MV-4-11 (cell line): ENCODE measurements at regions not wholly inside any gene's neighbourhood (a gene's known extent, or its start where the extent isn't known, plus 50 kb on each side); places are given as distances from the start of the nearest gene placed in this dataset.

ENCODE experiments used
- DNase-seq: peaks from one replicate; lab custom pipeline; 2025; lab: John Stamatoyannopoulos, UW

DNA sequence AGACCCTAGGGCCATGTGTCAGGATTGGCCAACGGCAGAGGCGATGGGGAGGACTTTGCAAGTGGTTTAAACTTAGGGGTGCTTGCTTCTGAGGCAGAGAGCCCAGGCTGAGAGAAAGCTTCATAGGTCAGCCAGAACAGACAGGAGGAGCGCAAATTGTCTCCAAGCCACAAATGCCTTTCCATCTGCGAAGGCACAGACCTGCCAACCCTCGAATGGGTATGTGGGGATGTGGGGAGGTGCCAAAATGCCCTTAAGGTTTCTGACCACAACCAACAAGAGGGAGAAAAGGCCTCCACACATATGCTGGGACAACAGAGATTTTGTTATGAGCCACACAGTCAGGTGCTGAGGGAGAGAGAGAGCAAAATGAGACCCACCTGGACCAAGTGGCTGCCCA lies 283.6 kb downstream of the CYP26B1 start:
- DNase-seq = no peak

DNA sequence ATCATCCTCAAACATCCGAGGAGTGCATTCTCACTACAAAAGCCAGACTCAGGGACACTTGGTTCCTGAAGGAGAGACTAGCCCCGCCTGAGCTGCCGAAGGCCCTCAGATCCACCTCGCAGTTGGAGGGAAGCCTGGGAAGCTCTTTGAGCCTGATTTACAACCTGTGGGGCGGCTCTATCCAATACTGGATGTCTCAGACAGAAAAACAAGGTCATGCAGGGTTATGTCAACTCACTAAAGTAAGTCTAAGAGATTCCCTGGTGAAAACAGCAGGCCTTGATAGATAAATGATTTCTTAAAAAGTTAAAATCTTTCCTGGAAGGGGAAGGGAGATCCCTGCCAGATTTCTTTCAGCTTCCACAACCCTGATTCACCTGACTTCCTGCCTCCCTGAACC lies 284.3 kb downstream of the CYP26B1 start:
- DNase-seq = no peak

DNA sequence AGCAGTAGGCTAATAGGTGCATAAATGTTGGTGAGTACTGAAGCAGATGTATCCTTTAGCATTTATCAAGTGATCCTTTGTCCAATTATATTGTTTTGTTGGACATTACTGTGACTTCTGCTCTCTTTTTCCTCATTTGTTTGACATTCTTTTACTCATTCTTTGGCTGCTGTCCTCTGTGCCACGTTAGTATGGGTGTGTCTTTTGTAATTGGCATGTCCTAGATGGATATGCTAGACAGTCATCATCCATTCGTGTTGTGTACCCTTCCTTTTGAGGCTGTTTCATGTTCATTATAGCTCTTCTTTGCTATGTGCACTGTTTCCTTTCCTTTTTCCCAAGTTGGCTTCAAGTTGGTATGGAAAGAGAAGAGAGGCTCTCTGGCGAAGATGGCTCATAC lies 284.7 kb downstream of the CYP26B1 start:
- no peak for DNase-seq

DNA sequence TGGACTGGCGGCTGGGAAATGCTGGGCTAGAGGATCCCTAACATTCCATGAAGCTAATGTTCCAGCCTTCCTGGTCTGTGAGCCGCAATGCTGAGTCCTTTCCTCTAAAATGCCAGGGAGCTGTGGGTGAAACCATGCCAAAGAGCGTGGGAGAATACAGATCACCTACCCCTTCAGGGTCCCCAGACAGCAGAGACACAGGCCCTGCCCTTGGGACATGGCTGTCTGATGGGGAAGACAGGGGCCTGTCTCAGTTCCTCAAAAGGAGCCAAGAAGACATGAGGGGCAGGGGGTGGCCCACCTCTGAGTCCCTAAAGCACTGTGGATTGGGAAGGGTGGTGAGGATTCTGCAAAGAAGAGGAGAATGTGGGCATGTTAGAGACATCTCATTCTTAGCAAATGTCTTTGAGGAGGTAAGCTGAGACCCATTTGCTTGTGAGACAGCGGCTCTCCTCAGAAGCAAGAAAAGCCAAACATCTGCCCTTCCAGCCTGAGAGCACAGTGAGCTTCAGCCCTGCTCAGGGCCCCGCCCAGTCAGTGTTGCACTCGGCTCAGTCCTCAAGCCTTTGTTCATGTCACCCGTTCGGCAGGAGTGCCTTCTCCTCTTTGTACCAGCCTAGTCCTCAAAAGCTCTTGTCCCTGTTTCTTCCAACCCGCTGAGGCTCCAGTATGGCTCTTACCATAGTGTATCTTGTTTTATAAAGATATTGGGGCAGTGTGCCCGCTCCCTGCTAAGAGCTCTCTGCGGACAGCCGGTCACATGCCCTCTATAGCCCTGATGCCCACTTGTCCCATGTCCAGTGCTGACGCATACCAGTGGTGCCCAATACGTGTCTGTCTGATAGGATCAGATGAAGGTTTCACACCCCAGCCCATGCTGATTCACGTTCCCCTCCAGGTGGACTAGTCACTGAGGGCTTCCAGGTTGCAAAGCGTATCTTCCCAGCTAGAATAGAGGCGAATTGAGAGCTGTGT lies 286.2 kb downstream of the CYP26B1 start:
- no peak for DNase-seq

DNA sequence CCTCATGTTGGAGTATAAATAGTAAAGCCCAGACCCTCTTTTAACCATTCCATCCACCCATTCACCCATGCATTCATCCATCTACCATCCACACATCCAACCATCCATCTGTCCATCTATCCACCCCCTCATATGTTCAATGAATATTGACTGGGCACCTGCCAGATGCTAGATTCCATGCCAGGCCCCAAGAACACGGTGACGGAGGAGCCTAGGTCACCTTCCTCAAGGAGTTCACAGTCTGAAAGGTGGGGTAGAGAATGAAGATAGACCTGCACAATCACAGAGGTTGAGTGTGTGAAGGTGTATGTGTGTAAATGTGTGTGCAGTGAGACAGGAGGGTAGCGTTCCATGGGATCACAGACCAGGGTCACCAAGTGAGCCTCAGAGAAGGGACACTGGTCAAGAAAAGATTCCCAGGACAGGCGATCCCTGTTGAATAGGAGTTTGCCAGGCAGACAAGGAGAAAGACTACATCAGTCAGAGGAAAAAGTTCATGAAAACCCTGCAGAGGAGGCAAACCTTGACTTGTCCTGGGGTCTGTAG lies 287.2 kb downstream of the CYP26B1 start:
- no peak for DNase-seq

DNA sequence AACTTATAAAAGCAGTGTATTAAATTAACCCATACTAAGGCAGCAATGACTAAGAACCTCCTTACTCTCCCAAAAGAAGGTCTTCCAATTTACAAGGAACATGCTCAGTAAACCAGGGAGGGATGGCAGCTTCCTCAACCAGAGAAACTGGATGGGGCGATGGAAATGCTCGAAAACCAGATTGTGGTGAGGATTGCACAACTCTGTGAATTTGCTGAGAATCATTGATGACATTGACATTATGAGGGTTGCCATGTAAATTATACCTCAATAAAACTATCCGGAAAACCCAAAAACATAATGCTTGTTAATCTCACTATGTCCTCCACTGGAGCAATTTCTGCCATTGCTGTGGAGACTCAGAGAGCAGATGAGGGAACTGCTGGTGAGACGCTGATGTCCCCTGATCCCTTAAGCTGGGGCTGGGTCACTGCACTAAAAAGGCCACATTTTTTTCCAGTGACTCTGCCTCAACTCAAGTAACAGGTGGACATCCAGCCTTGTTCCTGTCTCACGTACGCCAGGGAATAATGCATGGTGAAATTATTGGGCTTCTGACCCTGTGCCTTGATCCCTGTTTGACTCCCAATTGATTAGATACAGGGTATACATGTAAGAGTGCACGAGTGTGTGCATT lies 288.3 kb downstream of the CYP26B1 start:
- peak; percentile 17 for DNase-seq

DNA sequence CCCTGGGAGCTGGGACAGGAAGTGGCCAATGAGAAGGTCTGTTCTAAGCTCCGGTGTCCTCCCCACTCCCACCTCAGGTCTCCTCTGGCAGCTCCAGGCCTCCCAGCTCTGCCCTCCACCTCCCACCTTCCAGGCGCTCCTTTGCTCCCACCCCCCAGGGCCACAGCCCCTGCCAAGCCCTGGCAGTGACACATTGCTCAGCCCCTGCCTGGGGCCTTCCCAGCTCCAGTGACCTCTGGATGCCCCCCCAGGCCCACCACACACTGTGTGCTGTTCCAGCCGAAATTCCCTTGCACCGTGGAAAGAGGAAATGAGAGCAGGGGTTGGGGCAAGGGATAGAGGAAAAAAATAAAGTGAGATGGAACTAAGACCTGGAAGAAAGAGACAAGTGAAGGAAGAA lies 289.6 kb downstream of the CYP26B1 start:
- no peak for DNase-seq

DNA sequence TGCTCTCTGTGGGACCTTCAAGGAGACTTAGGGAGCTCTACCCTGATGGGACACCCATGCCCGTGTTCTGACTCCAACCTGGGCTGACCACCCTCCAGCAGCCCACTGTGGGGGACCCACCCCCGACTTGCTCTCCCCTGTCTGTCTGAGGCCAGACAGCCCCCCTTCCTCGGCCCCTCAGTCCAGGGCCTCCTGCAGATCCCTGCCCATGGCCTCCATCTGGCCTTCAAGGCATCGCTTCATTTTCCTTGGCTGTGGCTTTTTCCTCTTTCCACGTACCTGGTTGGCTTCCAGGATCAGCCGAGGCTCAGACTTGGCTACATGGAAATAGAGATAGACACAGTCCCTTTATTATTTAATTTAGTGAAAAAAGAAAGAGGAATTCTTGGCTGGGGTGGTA lies 290.0 kb downstream of the CYP26B1 start:
- DNase-seq = no peak

DNA sequence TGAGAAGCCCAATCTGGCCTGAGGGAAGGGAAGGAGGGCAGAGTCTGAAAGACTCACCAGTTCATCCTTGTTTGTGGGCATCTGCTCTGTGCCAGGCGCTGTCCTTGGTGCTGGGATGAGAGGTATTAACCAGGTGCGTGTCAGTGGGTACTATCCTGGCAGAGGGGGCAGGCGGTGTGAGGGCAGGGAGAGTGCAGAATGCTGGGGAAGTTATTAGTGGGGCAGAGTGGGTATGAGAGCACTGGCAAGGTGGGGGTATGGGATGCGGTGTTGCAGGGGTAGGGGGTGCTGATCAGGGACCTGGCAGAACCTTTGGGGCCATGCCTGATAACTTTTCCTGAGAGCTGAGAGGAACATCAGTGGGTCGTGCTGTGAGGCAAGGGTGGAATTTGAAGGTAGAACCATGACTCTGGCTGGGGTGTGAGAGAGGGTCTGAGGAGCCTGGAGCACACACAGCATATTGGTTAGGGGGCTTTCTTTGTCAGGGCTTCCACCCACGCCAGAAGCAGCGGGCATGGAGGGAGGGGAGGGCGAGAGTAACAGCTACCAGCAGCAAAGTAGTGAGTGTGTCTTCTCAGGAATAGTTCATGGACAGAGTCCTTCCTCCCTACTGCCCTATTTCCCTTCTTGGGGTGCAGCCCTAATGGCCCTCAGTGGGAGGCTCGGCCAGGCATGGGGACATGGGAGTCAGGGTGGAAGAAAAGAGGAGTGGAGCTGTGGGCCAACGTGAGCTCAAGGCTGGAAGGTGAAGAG lies 290.7 kb downstream of the CYP26B1 start:
- DNase-seq = no peak

DNA sequence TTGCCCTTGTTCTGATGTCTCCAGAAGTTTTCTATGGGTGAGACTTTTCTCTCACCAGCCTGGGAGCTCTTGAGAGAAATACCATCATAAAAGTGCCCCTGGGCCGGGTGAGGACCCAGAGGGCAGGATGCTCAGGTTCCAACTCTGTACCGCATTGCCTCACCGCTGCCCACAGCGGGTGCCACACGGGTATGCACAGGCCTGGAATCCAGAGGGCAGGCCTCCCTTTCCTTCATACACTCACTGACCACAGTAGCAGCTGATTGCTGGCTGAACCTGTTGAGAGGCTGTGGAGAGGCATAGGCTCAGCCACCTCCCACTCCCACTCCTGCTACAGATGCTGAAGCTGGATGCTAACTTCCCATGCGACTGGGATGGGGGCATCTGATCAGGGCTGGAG lies 293.8 kb downstream of the CYP26B1 start:
- no peak for DNase-seq

DNA sequence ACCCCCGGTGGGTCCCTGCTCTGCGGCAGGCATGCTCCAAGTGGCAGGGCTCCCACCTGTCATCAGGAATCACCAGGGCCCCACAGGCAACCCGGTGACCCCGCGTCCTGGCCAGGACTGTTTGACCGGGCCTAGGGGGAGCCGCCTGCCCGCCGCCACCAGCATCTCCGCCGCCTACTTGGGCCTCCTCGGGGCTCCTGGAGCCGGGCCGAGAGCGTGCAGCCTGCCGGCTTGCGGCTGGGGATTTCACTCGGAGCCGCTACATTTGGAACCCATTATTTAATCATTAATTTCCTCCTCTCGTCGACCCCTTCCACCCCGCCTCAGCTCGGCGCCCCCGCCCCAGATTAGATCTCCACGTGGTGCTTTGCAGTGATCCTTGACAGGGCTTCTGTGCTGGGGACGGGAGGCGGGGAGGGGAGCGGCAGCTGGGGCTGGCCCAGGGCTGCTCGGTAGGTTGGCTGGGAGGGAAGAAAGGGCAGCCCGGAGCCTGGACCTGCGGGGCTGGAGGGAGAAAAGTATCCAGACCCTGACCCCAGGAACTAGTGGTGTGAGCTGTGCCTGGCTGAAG lies 295.4 kb downstream of the CYP26B1 start:
- no peak for DNase-seq

DNA sequence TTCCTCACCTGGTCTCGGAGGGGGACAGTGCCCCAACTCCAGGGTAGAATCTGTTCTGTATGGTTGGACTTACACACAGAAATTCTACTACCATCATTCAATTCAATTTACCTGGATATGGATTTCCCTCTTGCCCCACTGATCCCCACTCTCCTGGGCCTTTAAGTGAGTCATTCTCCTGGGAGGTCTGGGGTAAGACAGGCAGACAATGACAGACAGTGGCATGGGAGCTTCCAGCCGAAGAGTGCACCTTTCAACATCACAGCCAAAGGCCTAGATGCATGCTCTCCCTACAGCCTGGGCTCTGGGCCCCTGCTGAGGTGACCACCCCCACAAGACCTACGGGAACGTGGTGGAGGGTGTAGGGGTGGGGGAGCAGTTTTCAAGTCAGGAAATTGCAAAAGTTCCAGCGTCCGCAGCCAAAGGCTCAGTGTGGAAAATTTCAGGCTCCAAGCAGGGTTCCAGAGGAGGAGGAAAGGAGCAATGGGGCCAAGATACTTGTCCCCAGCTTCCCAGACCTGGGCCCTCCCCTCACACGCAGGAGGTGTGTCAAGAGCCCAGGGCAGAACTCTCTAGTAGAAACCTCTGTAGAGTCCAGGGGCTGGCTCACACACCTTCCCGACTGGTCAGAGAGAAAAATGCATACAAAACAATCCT lies 296.4 kb downstream of the CYP26B1 start:
- no peak for DNase-seq

DNA sequence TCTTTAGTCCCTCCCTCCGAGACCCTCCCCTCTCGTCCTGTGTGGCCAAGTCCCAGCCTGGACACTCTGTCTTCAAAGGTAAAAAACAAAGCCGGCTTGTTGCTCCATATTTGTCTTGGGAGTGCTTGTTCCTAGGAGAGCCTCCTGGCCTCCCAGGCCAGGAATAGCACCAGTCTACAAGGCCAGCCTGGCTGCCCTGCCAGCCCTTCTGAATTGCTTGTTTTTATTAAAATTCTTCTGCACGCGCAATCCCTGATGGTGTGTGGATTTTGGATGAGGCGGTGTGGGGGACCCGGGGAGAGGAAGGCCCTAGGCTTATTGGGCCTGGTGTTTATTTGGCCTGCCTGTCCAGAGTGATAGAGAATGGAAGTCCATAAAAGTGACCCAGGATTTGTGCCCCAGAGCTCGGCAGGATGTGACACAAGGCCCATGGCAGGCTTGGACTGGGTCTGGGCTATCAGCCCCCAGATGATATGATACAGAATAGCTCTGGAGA lies 297.3 kb downstream of the CYP26B1 start:
- no peak for DNase-seq

DNA sequence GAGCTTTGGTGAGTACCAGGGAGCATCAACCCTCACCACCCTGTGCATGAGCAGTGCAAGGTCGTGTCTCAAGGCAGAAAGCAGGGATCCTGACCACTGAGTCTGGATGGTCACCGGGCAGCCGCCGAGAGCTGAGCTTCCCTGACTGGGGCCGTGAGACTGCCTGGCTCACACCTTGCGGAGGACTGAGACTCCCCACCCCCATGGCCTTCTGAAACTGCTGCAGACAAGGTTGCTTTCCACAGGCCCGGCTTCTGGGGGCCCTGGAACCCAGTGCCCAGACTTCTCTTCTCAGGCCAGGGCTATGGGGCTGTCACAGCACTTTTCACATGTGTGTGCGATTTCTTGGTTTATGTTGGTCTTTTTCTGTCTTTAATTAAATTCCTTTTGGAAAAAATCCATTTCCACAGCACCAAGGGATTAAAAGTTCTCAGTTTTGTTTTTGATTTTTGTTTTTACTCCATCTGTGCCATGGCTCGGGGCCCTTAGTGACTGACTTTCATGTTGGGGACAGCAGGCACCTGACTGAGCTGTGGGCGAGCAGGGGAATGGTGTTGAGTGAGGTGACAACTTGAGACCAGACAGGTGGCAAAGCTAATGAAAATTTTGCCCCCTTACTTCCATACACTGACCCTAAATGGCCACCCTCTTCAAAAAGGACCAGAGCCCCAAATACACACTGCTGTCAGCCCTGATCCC lies 297.9 kb downstream of the CYP26B1 start:
- DNase-seq = no peak

DNA sequence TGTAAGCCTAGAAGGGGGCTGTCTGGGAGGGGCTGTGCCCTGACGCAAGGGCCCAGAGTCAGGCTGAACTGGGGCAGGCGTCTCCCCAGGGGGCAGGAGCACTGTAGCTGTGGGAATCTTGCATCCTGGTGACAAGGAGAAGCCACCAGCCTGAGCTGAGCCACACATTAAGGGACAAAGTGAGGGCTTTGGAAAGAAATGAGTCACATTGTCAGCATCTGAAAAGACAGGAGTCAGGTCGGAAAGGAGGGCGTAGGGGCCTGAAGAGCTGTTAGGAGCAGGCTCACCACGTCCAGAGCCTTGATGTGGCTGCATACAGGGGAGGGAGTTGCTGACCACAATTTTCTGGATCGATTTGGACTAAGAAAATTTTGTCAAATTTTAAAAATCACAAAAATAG lies 298.6 kb downstream of the CYP26B1 start:
- DNase-seq = no peak

DNA sequence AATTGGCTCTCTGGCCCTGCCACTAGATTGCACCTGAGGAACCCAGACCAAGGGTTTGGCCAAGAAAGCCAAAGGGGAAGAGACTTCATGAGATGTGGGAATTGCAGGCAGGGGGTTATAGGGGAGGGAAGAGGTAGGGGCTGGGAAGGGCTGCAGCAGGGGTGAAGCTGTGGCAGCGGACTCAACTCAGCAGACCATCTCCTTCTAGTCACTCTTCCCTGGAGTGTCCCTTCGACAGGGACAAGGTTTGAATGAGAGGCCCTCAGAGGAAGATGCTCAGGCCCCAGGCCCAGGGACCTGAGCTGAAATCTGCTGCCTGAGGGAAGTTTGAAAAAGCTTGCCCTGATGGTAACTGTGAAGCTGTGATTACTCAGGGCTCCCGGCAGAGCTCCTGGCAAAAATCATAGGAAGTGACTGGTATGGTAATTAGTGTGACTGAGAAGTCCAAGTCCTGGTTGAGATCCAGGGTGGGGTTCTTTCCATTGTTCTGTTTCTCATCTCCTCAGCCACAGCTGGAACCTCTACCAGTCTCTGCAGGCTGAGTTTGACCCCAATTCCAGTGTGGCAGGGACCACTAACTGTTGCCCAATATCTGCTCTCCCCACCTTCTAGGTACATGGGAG lies 300.9 kb downstream of the CYP26B1 start:
- no peak for DNase-seq

DNA sequence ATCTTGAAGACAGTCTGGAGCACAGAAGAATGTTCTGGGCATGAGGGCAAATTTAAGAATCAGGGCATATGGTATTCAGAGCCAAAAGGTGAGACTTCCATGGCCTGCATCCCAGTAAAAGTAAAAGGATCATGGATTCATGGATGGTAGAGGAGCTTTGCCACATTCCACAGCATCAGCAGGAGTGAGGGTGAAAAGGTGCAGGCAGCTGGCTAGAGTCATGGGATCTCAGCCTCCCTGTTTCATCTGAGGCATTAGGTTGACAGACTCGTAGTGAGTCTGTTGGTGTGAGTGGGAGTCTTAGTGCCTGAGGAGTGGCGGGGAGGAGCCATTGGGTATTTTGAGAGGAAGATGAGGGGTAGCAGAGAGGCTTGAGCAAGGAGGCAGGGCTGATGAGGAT lies 301.6 kb downstream of the CYP26B1 start:
- DNase-seq = no peak

DNA sequence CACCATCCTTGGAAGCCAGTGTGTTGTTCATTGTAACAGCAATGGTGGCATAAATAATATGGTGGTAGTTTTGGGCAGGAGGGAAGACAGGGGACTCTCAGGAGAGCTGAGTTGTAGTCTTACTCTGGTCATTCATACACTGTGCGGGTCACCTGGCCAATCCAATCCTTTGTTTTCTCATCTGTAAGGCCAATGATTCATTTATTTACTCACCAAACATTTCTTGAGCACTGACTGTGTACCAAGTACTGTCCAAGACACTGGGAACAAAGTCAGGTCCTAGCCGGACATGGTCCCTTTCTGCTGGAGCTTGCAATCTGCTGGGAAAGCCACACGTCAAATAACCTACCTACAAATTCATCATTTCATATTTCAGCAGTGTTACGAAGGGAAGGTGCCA lies 302.7 kb downstream of the CYP26B1 start:
- DNase-seq = no peak

DNA sequence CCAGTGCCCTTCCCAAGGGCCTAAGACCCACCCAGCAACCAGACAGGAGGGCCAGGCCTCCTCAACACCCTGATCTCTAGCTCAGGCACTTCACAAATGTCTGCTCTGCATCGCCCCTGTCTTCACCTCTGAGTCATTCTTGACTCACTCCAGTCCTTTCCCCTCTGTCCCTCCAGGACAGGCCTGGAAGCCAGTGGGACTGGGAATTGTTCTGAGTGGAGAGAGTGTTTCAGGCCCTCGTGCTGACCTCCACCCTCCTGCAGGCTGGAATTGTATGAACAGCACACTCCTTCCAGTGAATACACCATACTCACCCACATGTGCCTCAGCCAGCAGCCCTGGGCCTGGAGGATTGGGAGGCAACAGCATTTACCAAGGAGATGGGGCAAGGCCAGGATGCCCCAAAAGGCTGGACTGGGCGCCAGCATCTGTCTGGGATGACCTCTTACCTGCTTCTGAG lies 304.2 kb downstream of the CYP26B1 start:
- DNase-seq = no peak

DNA sequence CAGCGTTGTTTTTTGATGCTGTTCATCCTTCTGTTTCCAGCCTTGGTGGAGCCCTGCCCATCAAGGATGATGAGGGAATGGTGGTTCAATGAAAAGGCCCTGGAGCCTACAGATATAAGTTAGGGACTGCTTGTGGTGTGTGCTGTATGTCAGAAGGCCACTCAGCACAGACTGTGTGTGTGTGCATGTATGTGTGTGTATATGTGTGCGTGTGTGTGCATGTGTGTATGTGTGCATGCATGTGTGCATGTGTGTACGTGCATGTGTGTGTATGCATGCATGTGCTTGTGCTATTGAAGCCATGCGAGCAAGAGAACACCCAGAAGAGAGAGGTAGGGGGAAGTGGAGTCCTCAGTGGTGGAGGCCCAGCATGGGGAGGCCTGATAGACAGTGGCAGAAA lies 304.9 kb downstream of the CYP26B1 start:
- DNase-seq = no peak
